Liver (tissue), 3 donors: ENCODE measurements at regions not wholly inside any gene's neighbourhood (a gene's known extent, or its start where the extent isn't known, plus 50 kb on each side); places are given as distances from the start of the nearest gene placed in this dataset.

Experiments
- CTCF ChIP-seq: fragments of 150-350 bp; IDR thresholded peaks from 2 replicates; pipeline ENCODE4 v1.5.1; 2017; ENCODE audit warnings: improper control_type of control experiment, low read depth, low read length; ENCODE audit not compliant: missing input control
- EGR1 ChIP-seq, 2 donors: IDR thresholded peaks; 2 replicates each; pipeline ENCODE4 v1.6.1; 2016 to 2018; ENCODE audit warnings: antibody characterized with exemption in 2 of 2, low read depth in 2 of 2
- GABPA ChIP-seq, 2 donors: IDR thresholded peaks in 1 of 2; conservative IDR thresholded peaks in 1 of 2; 2 replicates each; pipeline ENCODE4 v1.6.1; 2016; ENCODE audit warnings: antibody characterized with exemption in 2 of 2, mild to moderate bottlenecking in 1 of 2, moderate library complexity in 1 of 2
- JUND ChIP-seq, 2 donors: IDR thresholded peaks; 2 replicates each; pipeline ENCODE4 v1.6.1; 2016; ENCODE audit warnings: antibody characterized with exemption in 2 of 2
- MAX ChIP-seq: IDR thresholded peaks from 2 replicates; pipeline ENCODE4 v1.6.1; 2016; ENCODE audit warnings: antibody characterized with exemption
- RAD21 ChIP-seq, 2 donors: IDR thresholded peaks; 2 replicates each; pipeline ENCODE4 v1.6.1; 2016; ENCODE audit warnings: antibody characterized with exemption in 2 of 2, mild to moderate bottlenecking in 2 of 2
- RXRA ChIP-seq, 2 donors: IDR thresholded peaks; 2 replicates each; pipeline ENCODE4 v1.6.1; 2017 to 2018; ENCODE audit warnings: antibody characterized with exemption in 2 of 2, mild to moderate bottlenecking in 1 of 2
- TF ChIP-seq, protein P1 (sequence below): IDR thresholded peaks from 2 replicates; pipeline ENCODE4 v1.6.1; 2016; ENCODE audit warnings: antibody characterized with exemption
- TF ChIP-seq, protein P2 (sequence below): IDR thresholded peaks from 2 replicates; pipeline ENCODE4 v1.6.1; 2016; ENCODE audit warnings: antibody characterized with exemption, mild to moderate bottlenecking
- donor health status: healthy.
- donor health status: healthy.

DNA sequence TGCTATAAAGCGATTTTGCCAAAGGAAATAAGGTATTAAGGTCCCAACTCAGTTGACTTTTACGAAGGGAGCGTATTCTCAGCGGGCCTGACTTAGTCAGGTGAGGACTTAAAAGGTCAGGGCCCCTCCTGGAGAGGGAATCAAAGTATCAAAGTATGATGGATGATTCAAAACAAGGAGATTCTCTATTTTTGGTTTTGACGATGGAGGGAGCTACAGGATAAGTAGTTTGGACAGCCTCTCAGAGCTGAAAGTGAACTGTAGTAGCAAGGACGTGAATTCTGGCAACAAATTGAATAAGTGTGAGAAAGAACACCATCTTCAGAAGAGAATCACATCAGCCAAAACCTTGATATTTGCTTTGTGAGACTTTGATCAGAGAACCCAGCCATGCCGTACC lies 1186.5 kb downstream of the SI start:
- TF ChIP-seq JUND (IDR thresholded peaks at IDR 0.05) (no peak), GABPA (IDR thresholded peaks at IDR 0.05 in 1 of 2, conservative IDR thresholded peaks at IDR 0.05 in 1 of 2) (no peak), MAX (no peak), EGR1 (IDR thresholded peaks at IDR 0.05; ENCODE audit: low read depth in 2 of 2) (no peak), CTCF (no peak), RAD21 (IDR thresholded peaks at IDR 0.05) (no peak), RXRA (IDR thresholded peaks at IDR 0.05) (no peak)
- TF ChIP-seq, protein P1, sequence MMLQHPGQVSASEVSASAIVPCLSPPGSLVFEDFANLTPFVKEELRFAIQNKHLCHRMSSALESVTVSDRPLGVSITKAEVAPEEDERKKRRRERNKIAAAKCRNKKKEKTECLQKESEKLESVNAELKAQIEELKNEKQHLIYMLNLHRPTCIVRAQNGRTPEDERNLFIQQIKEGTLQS, result no peak
- TF ChIP-seq, protein P2, sequence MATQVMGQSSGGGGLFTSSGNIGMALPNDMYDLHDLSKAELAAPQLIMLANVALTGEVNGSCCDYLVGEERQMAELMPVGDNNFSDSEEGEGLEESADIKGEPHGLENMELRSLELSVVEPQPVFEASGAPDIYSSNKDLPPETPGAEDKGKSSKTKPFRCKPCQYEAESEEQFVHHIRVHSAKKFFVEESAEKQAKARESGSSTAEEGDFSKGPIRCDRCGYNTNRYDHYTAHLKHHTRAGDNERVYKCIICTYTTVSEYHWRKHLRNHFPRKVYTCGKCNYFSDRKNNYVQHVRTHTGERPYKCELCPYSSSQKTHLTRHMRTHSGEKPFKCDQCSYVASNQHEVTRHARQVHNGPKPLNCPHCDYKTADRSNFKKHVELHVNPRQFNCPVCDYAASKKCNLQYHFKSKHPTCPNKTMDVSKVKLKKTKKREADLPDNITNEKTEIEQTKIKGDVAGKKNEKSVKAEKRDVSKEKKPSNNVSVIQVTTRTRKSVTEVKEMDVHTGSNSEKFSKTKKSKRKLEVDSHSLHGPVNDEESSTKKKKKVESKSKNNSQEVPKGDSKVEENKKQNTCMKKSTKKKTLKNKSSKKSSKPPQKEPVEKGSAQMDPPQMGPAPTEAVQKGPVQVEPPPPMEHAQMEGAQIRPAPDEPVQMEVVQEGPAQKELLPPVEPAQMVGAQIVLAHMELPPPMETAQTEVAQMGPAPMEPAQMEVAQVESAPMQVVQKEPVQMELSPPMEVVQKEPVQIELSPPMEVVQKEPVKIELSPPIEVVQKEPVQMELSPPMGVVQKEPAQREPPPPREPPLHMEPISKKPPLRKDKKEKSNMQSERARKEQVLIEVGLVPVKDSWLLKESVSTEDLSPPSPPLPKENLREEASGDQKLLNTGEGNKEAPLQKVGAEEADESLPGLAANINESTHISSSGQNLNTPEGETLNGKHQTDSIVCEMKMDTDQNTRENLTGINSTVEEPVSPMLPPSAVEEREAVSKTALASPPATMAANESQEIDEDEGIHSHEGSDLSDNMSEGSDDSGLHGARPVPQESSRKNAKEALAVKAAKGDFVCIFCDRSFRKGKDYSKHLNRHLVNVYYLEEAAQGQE, result no peak
